ENCODE measurements at regions not wholly inside any gene's neighbourhood (a gene's known extent, or its start where the extent isn't known, plus 50 kb on each side); places are given as distances from the start of the nearest gene placed in this dataset.
"Not testable (repeated sequence)": the region's sequence is repeated elsewhere in the genome, so short reads cannot be mapped to it uniquely, and the experiment has no call there.

- DNase-seq (ENCODE audit: low spot score) = no peak
These were observed 128.8 kb downstream of the LMNTD1 start for GRCh38 chr12:25424211-25424731.

GRCh38 chr12:25423355-25424050, 129.6 kb downstream of the LMNTD1 start:
- DNase-seq (ENCODE audit: low spot score) = no peak

- DNase-seq (ENCODE audit: low spot score) = no peak
These were observed 130.8 kb downstream of the LMNTD1 start for GRCh38 chr12:25422241-25422640.

- no peak for DNase-seq (ENCODE audit: low spot score)
These were observed 131.4 kb downstream of the LMNTD1 start for GRCh38 chr12:25421651-25422167.

GRCh38 chr12:25420116-25420515, 133.0 kb downstream of the LMNTD1 start:
- no peak for DNase-seq (ENCODE audit: low spot score)

GRCh38 chr12:25419595-25419994, 133.5 kb downstream of the LMNTD1 start:
- no peak for DNase-seq (ENCODE audit: low spot score)

- DNase-seq (ENCODE audit: low spot score) = no peak
These were observed 136.0 kb downstream of the LMNTD1 start for GRCh38 chr12:25417071-25417470.

GRCh38 chr12:25416516-25416915, 136.6 kb downstream of the LMNTD1 start:
- DNase-seq (ENCODE audit: low spot score) = no peak

GRCh38 chr12:25415004-25415403, 138.1 kb downstream of the LMNTD1 start:
- DNase-seq (ENCODE audit: low spot score) = no peak

GRCh38 chr12:25412735-25413134, 140.3 kb downstream of the LMNTD1 start:
- DNase-seq (ENCODE audit: low spot score) = no peak

- DNase-seq (ENCODE audit: low spot score) = no peak
These were observed 148.1 kb downstream of the LMNTD1 start for GRCh38 chr12:25404955-25405354.

GRCh38 chr12:25401547-25402345, 151.0 kb upstream of the KRAS start:
- DNase-seq (ENCODE audit: low spot score) = no peak

GRCh38 chr12:25397001-25397400, 146.3 kb upstream of the KRAS start:
- no peak for DNase-seq (ENCODE audit: low spot score)

GRCh38 chr12:25395227-25395626, 144.5 kb upstream of the KRAS start:
- DNase-seq (ENCODE audit: low spot score) = no peak

- not testable (repeated sequence) for DNase-seq (ENCODE audit: low spot score)
These were observed 144.0 kb upstream of the KRAS start for GRCh38 chr12:25394775-25395174.

GRCh38 chr12:25394025-25394424, 143.3 kb upstream of the KRAS start:
- DNase-seq (ENCODE audit: low spot score) = no peak

GRCh38 chr12:25391346-25391745, 140.6 kb upstream of the KRAS start:
- DNase-seq (ENCODE audit: low spot score) = not testable (repeated sequence)

- DNase-seq (ENCODE audit: low spot score) = no peak
These were observed 137.5 kb upstream of the KRAS start for GRCh38 chr12:25388183-25388582.

- DNase-seq (ENCODE audit: low spot score) = no peak
These were observed 137.0 kb upstream of the KRAS start for GRCh38 chr12:25387732-25388050.

GRCh38 chr12:25386831-25387731, 136.4 kb upstream of the KRAS start:
- peak; percentile 89 for DNase-seq (ENCODE audit: low spot score)

- no peak for DNase-seq (ENCODE audit: low spot score)
These were observed 134.1 kb upstream of the KRAS start for GRCh38 chr12:25384893-25385248.

Measured in left forelimb (tissue), 1 donor.